ENCODE measurements at regions not wholly inside any gene's neighbourhood (a gene's known extent, or its start where the extent isn't known, plus 50 kb on each side); places are given as distances from the start of the nearest gene placed in this dataset.

GRCh38 chr6:133818320-133818719 lies 70.6 kb upstream of the TCF21 start (continued):
- TF ChIP-seq, protein P1, sequence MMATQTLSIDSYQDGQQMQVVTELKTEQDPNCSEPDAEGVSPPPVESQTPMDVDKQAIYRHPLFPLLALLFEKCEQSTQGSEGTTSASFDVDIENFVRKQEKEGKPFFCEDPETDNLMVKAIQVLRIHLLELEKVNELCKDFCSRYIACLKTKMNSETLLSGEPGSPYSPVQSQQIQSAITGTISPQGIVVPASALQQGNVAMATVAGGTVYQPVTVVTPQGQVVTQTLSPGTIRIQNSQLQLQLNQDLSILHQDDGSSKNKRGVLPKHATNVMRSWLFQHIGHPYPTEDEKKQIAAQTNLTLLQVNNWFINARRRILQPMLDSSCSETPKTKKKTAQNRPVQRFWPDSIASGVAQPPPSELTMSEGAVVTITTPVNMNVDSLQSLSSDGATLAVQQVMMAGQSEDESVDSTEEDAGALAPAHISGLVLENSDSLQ (IDR thresholded peaks at IDR 0.05): no peak
- TF ChIP-seq SMAD1 (IDR thresholded peaks at IDR 0.05; ENCODE audit: low read depth, partially characterized antibody) (no peak), POU2F2 (IDR thresholded peaks at IDR 0.05; ENCODE audit: borderline replicate concordance, low read depth, low read length) (no peak), MYB (IDR thresholded peaks at IDR 0.05; ENCODE audit: borderline replicate concordance, low read depth, low read length) (no peak), SREBF2 (IDR thresholded peaks at IDR 0.05; ENCODE audit: low read length) (no peak)
- TF ChIP-seq, protein P2, sequence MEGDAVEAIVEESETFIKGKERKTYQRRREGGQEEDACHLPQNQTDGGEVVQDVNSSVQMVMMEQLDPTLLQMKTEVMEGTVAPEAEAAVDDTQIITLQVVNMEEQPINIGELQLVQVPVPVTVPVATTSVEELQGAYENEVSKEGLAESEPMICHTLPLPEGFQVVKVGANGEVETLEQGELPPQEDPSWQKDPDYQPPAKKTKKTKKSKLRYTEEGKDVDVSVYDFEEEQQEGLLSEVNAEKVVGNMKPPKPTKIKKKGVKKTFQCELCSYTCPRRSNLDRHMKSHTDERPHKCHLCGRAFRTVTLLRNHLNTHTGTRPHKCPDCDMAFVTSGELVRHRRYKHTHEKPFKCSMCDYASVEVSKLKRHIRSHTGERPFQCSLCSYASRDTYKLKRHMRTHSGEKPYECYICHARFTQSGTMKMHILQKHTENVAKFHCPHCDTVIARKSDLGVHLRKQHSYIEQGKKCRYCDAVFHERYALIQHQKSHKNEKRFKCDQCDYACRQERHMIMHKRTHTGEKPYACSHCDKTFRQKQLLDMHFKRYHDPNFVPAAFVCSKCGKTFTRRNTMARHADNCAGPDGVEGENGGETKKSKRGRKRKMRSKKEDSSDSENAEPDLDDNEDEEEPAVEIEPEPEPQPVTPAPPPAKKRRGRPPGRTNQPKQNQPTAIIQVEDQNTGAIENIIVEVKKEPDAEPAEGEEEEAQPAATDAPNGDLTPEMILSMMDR (IDR thresholded peaks at IDR 0.05 in 2 of 3, conservative IDR thresholded peaks at IDR 0.05 in 1 of 3; ENCODE audit: control insufficient read depth in 2 of 3, extremely low read depth in 1 of 3, insufficient read depth in 1 of 3, low read depth in 3 of 3, low read length in 3 of 3): no peak

GRCh38 chr6:133820208-133820607 lies 68.7 kb upstream of the TCF21 start:
- ChIA-PET CTCF (interaction anchor here (0.6 to 1.1 kb wide), 2 partner anchors 17 to 1003 kb away, joined by 3 read pairs; no protein-coding TSS in a partner anchor), SMC1A (ENCODE audit: uncharacterized antibody, unreplicated experiment) (no interaction called here), RAD21 (ENCODE audit: unreplicated experiment) (no interaction called here), POLR2A (no interaction called here)
- Histone ChIP-seq H3K27me3 (replicated peaks in 1 of 2; ENCODE audit: control insufficient read depth in 2 of 2, insufficient read depth in 2 of 2, low read length in 1 of 2) (no peaks in the 10 kb centered on the region; a peak in 1 of 4 replicates), H3K27ac (ENCODE audit: control insufficient read depth, insufficient read depth) (no peak overlapping the region), H3K4me3 (no peak overlapping the region), H3K4me1 (ENCODE audit: control insufficient read depth, insufficient read depth, low read length) (no peaks in the 10 kb centered on the region), H3K79me2 (ENCODE audit: control insufficient read depth, insufficient read depth, low read length) (no peaks in the 10 kb centered on the region), H3K36me3 (ENCODE audit: control insufficient read depth in 2 of 2, insufficient read depth in 2 of 2, low read length in 1 of 2) (no peaks in the 10 kb centered on the region), H4K20me1 (ENCODE audit: control insufficient read depth, insufficient read depth) (no peaks in the 10 kb centered on the region), H2AFZ (ENCODE audit: control insufficient read depth, low read depth, low read length) (no peak overlapping the region), H3K9ac (ENCODE audit: control insufficient read depth, insufficient read depth, low read length) (no peak overlapping the region), H3K9me3 (replicated peaks; ENCODE audit: control insufficient read depth, insufficient read depth, low read length) (no peaks in the 10 kb centered on the region), H3K4me2 (ENCODE audit: control insufficient read depth, insufficient read depth) (no peak overlapping the region)
- intact Hi-C loops (cut with micrococcal nuclease; ENCODE audit: unreplicated experiment) (no loop called here), in situ Hi-C loops (cut with MboI) (no loop called here)
- WGBS (ENCODE audit: insufficient coverage, insufficient replicate concordance, low lambda C conversion rate, missing lambda C conversion rate): 44% methylated on average over 3 of the region's 3 CpGs
- ATAC-seq (no peak), FAIRE-seq (no peak), DNase-seq (ENCODE audit: low read depth, low spot score) (no peak)
- no TSS peak for BruUV-seq (replicated peaks)
- TF ChIP-seq CBX3 (IDR thresholded peaks at IDR 0.05; ENCODE audit: borderline replicate concordance, low read depth) (no peak), MEF2B (IDR thresholded peaks at IDR 0.05; ENCODE audit: partially characterized antibody, poor library complexity, severe bottlenecking) (no peak), EZH2 (IDR thresholded peaks at IDR 0.05; ENCODE audit: borderline replicate concordance, control insufficient read depth, low read depth, low read length) (no peak), MEF2A (IDR thresholded peaks at IDR 0.05; ENCODE audit: insufficient read depth, low read depth, low read length) (no peak), CREM (IDR thresholded peaks at IDR 0.05; ENCODE audit: low read depth) (no peak), IRF3 (IDR thresholded peaks at IDR 0.05) (no peak), NFYA (IDR thresholded peaks at IDR 0.05; ENCODE audit: borderline replicate concordance, low read depth, low read length) (no peak), HDAC2 (IDR thresholded peaks at IDR 0.05) (no peak)
- TF ChIP-seq, protein P3, sequence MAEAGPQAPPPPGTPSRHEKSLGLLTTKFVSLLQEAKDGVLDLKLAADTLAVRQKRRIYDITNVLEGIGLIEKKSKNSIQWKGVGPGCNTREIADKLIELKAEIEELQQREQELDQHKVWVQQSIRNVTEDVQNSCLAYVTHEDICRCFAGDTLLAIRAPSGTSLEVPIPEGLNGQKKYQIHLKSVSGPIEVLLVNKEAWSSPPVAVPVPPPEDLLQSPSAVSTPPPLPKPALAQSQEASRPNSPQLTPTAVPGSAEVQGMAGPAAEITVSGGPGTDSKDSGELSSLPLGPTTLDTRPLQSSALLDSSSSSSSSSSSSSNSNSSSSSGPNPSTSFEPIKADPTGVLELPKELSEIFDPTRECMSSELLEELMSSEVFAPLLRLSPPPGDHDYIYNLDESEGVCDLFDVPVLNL (IDR thresholded peaks at IDR 0.05; ENCODE audit: low read depth, low read length): no peak
